ENCODE measurements at regions not wholly inside any gene's neighbourhood (a gene's known extent, or its start where the extent isn't known, plus 50 kb on each side); places are given as distances from the start of the nearest gene placed in this dataset.

- TF ChIP-seq EZH2 (IDR thresholded peaks at IDR 0.05; ENCODE audit: insufficient read depth, poor library complexity, severe bottlenecking) (no peak), EZH2phosphoT487 (IDR thresholded peaks at IDR 0.05; ENCODE audit: insufficient read depth, low read depth) (no peak)
Measured at GRCh38 chr1:209305221-209305954, 278.1 kb upstream of the CAMK1G start.
